GM21390 (cell line): ENCODE measurements at regions not wholly inside any gene's neighbourhood (a gene's known extent, or its start where the extent isn't known, plus 50 kb on each side); places are given as distances from the start of the nearest gene placed in this dataset.

Source experiments
- ATAC-seq: cut with Tn5 transposase; IDR thresholded peaks from one replicate; pipeline ENCODE4 v1.9.1; 2021; ENCODE audit not compliant: unreplicated experiment

DNA sequence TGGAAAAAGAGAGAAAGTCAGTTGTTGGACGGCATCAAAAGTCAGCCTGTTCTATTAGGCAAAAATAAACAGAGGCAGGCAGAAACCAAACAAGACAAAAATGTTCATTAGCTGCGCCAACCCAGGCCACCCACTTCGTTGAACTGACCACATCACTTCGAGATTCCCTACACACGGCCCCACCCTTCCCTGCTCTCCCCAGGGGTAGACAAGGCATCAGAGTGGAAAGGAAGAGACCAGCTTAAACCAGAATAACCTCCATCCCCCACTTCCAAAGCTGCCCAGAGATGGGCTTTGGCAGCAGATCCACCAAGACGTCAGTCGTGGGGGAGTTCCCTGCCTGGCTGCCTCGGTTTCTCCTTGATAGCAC is 204.6 kb upstream of the TSHZ3 start:
- ATAC-seq, result no peak

DNA sequence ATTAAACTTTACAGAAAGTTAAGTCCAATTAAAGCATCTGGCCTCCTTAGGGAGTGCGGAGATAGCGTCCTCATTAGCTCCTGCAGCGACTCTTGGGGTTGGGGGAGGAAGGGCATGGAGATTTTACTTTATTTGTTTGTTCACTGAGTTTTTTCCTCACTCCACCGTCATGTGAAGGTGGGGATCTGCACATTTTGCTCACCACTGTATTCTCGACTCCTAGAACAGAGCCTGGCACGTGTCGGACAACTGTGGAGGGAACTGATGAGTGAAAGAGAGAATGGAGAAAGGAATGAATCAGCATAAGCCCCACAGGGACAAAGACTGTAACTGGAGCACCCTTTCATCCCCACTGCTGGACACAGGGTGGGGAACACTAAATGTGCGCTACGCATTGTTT is 205.1 kb upstream of the TSHZ3 start:
- ATAC-seq, result no peak

DNA sequence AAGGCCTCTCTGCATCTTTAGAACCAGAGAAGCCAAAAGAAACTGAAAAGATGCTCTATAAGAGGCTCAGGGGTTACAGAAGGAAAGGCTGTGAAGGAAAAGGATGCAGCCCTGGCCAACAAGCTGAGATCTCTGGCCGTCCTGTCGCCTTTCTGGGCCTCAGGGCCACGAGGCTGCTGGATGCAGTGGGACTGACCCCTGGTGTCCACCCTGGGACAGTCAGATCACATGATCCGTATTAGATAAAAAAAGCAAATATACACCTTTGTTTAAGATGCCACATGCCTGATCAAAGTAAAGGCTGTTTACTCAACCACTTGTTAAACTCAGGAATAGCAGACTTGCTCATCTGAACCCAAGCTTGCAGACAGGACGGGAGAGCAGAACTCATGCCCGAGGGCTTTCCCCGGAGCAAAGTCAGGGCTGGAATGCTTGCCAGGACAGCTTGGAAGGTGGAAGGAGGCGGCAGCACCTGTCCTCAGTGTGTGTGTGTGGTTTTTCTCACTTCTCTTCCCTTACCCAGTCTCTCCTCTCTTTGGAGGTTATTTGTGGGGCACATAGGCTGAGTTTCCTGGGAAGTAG is 206.5 kb upstream of the TSHZ3 start:
- no peak for ATAC-seq

DNA sequence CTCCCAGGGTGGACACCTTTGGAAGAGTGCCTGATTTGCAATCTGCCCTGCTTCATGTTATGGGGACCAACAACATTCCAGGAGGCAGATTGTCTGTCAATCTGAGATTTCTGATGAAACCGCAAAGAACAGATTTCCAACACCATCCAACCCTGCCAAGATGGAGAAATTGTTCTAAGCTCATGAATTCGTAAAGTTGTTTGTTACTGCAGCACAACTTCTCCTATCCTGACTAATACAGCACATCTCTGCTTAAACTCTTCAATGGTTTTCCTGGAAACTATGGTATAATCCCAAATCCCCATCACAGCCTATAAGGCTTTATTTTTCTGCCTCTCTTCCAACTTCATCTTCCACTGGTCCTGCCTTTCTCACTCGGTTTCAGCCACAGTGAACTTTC is 210.3 kb upstream of the TSHZ3 start:
- no peak for ATAC-seq

DNA sequence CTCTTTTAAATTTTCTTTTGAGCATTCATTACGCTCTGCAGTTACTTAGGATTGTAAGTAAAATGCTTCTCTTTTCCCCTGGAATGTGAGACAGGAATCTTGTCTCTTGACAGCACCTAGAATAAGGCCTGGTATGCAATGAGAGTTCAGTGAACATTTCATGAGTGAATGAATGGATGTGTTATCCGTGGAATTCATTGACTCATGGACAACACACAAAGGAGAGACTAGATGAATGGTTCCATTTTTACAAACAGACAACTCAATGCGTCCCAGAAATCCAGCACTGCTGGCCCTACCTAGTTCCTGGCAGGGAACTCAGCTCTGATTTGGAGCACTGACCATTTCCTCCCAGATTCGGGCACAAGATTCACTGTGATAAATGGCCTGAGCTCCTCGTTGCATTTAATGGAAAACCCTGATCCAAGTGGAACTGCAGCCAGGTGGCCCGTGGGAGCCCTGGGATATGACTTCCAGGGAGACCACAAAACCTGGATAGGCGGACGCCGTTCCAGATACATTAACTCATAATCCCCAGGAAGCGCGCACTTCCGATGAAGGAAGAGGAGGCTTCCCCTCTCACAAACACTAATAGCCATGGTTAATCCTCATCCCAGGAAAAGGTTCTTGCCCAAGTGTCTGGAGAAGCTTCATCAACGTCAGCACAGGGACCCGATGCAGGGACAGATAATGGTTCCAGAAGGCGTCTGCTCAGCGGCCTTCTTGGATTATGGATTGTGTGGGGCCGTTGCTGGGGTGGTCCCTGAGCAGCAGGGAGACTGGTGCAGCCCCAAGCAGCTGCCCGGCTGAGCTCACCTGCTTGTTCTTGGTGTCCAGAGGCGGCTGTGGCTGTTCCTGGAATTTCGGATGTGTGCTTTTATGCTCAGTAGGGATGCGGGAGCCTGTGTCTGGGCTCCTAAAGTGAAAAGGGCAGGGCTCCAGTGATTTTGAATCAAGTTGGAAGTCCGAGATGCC is 211.1 kb upstream of the TSHZ3 start:
- ATAC-seq, result no peak

DNA sequence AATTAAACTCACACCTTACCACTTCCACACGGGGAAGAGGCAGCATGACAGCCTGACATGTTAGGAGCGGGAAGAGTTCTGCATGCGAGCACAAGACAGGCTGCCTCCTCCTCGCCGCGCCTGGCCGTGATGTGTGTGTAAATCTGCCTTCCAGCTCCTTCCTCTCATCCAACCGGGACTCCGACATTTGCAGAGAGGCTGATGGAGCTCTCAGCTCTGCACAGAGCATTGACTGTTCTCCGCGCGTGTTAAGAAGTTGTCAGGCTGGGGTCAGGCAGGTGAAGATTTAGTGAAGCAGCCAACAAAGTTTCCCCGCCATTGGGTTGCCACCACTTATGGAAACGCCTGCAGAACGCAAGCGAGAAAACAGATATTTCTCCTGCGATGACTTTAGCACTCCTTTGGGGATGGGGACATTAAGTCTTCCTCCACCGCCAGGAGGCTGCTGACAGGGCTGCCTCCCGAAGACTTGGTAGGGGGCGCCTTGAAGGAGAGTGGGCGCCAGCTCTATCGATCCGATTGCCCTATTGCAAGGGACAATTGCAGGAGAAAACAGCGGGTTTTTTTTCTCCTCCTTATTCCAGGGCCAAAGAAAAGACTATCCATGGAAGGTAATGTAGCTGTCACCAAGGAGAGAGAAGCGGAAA is 213.9 kb upstream of the TSHZ3 start:
- ATAC-seq, result no peak

DNA sequence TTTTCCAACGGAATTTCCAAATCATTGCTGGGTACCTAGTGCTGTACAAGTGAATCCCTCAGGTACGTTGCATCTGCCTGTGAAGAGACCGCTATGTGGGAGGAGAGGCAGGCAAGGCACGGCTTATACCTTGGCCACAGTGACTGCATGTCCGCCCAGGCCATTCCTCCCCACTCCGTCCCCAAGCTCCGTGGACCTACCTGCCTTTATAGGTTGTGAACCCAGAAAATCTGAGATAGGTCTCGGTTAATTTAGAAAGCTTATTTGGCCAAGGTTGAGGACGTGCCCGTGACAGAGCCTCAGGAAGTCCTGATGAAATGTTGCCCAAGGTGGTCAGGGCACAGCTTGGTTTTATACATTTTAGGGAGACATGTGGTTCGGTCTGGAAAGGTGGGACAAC is 218.5 kb upstream of the TSHZ3 start:
- ATAC-seq, result no peak

DNA sequence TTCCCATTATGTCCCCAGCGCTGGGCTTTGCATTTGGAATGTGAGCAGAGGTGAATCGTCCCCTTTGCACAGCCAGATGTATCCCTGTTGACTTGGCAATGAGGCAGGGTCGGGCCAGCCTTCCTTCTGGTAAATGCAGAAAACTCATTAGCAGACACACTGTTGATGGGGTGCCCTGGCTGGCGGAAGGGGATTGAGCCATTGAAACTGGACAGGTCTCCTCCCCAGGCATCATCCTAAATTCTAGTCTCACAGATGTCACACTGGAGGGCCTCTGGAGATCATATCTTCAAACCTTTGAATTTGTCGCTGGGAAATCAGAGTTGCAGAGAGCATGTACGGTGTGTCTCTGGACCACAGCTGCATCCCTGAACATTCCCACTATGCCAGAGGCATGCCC is 219.5 kb upstream of the TSHZ3 start:
- ATAC-seq, result no peak

DNA sequence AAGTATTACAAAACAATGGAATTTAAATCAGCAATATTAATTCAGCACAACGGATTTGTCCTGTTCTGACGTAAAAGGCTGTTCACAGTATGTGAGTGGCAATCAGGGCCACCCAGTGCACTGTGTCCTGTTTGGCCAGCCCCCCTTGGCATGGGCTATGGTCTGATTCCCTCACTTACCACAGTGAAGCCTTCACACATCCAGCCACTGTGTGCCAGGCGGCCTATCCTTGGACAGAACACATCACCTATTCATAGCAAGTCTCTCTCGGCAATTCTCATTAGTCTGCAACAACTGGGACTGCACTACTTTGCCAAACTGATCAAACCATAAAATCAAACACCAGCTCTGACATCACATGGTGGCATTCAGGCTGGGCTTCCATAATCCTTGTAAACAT is 221.5 kb upstream of the TSHZ3 start:
- no peak for ATAC-seq

DNA sequence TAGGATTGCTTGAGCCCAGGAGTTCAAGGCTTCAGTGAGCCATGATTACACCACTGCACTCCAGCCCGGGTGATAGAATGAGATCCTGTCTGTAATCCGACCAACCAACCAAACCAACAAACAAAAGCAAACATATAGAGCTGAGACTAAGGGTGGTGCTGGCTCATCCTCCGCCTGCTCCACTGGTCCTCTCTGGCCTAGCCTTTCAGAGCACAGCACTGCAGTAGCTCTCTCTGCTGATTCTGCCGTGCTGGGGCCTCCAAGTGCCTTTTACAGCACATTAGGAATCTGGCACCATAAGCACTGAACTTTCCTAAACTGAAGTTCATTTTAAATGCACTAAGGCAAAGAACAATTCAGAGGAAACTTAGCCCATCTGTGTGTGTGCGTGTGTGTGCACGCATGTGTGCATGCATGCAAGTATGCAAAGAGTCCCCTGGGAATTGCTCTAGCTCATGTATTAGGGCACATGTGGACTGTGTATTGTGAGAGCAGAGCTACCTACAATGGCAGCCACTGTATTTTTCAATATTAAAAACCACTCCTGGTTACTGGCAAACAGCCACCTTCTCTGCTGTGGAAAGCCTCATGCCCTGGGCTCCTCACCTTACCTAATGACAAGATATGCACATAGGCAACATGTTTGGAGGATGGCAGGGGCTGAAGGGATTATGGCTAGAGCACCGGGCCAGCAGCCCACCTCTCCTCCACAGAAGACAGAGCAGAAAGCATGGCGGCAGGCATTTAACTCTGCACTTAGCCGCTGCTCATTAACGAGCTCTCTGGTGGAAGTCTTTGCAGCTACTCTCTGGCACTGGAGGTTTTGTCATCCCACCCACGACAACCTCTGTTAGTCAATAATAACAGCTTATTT is 223.1 kb upstream of the TSHZ3 start:
- no peak for ATAC-seq

DNA sequence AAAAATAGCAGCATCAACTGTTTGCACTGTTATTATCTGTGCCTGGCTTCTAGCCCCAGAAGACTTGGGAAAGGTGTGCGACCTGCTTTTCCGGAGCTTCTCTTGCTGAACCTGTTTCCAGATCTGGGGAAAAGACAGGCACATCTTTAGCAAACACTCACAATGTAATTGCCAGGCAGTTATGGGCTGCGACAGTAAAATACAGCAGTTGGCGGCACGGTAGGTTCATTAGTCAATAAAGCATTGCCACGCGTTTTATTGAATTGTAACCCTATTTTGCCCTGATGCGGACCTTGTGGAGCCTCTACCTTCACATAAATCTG is 223.7 kb upstream of the TSHZ3 start:
- ATAC-seq, result no peak

DNA sequence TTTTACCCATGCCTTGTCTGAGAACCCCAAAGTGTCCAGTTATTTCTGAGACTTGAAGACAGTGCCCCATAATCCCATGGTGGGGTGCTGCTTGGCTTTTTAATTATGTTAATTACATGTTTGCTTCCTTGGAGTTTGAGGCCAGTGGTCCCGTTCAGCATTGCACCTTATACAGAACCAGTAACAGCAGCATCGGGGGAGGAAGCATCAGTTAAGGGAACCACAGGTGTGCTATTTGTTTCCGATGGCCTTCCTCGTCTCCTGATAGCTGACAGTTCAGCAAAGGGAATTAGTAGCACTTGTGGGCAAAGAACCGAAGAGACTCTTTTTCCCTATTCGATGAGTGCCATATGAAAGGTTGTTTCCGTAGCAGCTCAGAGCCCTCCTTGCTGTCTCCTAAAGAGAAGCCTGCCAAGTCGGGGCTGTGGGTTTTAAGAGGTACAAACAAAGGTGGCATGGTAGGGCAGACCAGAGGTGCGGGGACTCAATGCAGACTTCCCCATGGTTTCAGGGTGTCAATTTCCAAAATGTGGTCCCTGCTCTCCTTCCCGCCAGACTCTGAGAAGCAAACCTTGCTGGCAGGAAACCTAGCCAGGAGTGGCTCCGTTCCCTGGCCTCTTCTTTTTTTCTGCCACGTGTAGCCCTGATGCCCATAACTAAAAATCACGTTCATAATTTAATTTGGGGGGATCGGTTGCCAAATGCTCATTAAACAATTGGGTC is 225.2 kb upstream of the TSHZ3 start:
- ATAC-seq, result no peak

DNA sequence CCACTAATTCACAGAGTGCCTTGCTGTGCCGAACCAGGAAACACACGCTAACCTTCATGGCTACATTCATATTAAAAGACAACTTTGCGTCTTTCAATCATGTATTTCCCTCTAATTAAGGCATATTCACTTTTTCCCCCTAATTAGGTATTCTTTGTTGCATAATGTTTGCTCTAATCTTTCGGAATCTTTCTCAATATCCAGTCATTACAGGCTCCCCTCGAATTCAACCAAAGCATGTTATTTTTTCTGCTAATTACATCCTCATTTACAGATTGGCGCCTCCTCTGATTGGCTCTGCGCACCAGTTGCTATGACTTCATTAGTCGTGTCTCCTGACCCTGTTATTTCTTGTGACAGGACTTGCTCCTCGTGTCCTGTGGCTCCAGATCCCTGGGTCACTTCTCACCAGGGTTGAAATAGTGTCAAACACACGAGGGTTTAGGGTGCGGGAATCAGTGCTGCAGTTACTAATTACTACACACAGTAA is 226.7 kb upstream of the TSHZ3 start:
- ATAC-seq, result no peak

DNA sequence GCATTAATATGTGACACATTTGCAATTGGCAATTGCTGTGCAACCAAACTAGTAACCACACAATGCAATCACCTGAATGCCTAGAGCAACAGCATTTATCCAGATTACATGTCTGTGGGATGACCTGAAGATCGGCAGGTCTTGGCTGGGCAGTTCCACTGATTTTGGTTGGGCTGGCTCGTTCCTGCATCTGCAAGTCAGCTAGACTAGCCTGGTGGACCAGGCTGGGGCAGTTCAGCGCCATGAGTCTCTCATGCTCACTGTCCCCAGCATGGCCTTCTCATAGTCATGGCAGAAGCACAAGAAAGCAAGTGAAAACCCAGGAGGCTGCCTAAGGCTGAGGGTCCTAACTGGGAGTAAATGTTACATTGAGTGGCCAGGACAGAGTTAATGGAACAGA is 229.1 kb upstream of the TSHZ3 start:
- no peak for ATAC-seq

DNA sequence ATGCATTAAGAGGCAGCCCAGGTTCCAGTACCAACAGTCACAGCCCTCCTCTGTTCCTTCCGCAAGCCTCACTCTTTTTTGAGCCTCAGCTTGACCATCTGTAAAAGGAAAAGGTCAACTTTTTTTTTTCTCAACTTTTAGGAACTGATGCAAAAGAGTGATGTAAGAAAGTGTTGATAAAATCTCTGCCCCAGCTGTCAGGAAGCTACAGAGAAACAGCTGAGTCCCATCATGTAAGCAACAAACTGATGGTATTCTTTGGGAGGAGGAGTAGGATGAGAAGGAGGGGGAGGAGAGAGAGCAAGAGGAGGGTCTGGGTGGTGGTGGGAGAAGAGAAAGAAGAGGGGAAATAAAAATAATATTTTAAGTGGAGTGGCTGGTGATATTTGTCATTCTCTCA is 233.9 kb upstream of the TSHZ3 start:
- ATAC-seq, result no peak

DNA sequence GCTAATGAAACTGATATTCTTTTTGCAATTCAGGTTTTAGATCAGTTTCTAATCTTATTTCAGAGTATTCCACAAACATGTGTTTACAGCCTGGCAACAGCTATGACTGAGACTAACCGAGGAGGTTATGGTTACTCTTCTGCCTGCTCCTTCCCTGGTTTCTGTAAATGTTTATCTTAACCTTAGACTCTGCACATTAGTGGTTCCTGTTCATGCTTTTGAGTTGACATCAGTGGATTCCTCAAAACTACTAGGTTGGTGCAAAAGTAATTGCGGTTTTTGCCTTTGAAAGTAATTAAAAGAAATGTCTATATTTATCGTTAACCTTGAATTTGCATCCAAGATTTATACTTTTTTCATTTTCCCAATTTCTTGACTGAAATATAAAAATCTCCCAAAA is 237.0 kb upstream of the TSHZ3 start:
- no peak for ATAC-seq

DNA sequence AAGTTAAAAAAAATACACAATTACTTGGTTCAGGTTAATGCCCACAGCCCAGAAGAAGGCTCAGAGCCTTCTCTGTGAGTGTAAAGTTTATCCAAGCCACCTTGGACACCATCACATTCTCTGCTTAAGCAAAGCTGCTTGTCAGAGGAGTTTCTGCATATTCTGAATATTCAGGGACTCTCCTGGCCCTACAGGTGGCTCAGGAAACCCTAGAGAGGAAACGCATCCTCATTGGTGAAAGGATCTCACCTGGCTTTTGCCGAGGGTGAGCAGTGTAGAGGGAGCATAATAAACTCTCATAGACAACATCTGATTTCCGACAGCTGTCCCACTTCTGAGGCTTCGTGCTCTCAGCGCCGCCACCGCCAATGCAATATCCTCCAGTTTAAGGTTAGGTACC is 239.9 kb upstream of the TSHZ3 start:
- ATAC-seq, result no peak

DNA sequence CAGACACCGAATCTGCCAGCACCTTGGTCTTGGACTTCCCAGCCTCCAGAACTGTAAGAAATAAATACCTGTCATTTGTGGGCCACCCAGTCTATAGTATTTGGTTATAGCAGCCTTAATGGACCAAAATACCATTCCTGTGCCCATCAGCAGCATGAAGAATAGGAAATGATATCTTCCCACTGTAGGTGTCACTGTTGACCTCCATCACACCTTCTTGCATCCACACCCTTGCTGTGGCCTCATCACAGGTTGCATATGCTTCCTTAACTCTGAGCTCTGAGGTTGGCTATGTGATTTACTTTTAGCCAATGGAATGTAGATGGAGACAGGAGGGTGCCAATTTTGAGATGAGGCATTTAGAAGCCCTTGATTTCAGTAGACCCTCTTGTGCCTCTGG is 242.0 kb upstream of the TSHZ3 start:
- ATAC-seq, result no peak

DNA sequence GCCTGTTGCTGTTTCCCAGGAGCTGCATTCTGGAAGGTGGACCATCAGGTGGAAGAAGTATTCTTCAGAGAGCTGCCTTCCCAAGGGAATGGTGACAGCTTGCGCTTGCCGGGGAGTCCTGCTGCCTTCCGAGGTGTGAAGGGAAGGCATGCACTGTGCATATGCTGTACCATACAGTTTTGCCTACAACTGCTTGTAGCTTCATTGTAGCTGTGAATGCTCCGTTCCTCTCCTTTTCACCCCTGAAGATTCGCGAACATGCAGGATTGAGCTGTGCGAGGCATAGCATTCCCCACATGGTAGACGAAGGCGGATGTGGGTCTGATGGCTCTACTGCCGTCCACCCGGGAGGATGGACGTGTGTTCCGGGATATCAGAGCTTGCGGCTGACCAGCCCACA is 243.2 kb upstream of the TSHZ3 start:
- no peak for ATAC-seq

DNA sequence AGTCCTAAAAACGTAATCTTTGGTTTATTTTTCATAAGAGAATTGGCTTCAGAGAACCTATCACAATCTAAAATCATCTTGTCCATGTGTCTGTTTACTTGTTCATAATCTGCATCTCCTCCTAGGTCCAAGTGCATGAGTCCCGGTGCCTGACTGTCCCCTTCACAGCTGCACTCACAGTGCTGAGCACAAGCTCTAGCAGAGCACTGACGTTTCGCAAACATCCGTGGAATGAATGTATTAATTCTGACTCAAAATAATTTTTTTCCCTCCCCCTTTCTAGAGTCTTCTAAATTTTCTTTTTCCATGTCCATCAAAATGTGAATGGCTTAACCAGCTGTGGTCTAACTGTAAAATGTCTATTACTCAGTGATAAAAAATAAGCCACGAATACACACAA is 245.5 kb upstream of the TSHZ3 start:
- no peak for ATAC-seq

DNA sequence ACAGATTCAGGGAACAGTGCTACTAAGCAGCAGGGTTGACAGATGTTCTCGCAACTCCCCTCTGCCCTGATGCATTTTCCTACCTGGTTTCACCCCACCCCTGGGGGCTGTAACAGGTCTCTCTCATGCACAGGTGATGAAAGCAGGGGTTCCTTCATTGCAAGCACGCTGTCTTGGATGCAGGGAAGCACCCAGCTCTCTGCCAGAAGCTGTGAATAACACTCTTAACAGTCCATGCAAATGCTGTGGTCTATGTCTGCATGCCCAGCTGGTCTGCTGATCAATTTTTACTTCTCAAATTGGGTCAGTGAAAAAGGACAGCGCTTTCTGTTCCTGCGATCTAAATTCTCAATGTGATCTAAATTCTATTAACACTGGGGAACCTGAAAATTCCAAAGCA is 246.3 kb upstream of the TSHZ3 start:
- ATAC-seq, result no peak
